WTC11 (cell line): ENCODE measurements at regions not wholly inside any gene's neighbourhood (a gene's known extent, or its start where the extent isn't known, plus 50 kb on each side); places are given as distances from the start of the nearest gene placed in this dataset.
"Not testable (repeated sequence)": the region's sequence is repeated elsewhere in the genome, so short reads cannot be mapped to it uniquely, and the experiment has no call there.

Experiments
- ELF4 ChIP-seq: sonication (generic); formaldehyde crosslinking; IDR thresholded peaks from 2 replicates; pipeline ENCODE4 v1.8.1; 2022; ENCODE audit warnings: low read depth, mild to moderate bottlenecking, moderate library complexity, missing genetic modification reagents
- ESRRA ChIP-seq: sonication (generic); formaldehyde crosslinking; IDR thresholded peaks from 2 replicates; pipeline ENCODE4 v1.8.1; 2022; ENCODE audit warnings: mild to moderate bottlenecking, missing genetic modification reagents, borderline replicate concordance
- IRF2 ChIP-seq: sonication (generic); formaldehyde crosslinking; IDR thresholded peaks from 2 replicates; pipeline ENCODE4 v1.8.0; 2022; ENCODE audit warnings: low read depth, missing genetic modification reagents, borderline replicate concordance
- JUN ChIP-seq: sonication (generic); formaldehyde crosslinking; IDR thresholded peaks from 2 replicates; pipeline ENCODE4 v1.8.0; 2023; ENCODE audit warnings: mild to moderate bottlenecking, missing genetic modification reagents
- MAX ChIP-seq: sonication (generic); formaldehyde crosslinking; IDR thresholded peaks from 2 replicates; pipeline ENCODE4 v1.8.0; 2022; ENCODE audit warnings: mild to moderate bottlenecking, missing genetic modification reagents
- NR1H2 ChIP-seq: sonication (generic); formaldehyde crosslinking; IDR thresholded peaks from 2 replicates; pipeline ENCODE4 v1.9.0; 2021; ENCODE audit warnings: mild to moderate bottlenecking, moderate library complexity, missing genetic modification reagents
- ZNF121 ChIP-seq: sonication (generic); formaldehyde crosslinking; IDR thresholded peaks from 2 replicates; pipeline ENCODE4 v1.8.0; 2023; ENCODE audit warnings: missing genetic modification reagents
- ZNF317 ChIP-seq: sonication (generic); formaldehyde crosslinking; IDR thresholded peaks from 2 replicates; pipeline ENCODE4 v1.8.1; 2023; ENCODE audit warnings: low read depth, mild to moderate bottlenecking, moderate library complexity, missing genetic modification reagents, borderline replicate concordance
- TF ChIP-seq, protein P1 (sequence below): fragments of 200-600 bp; IDR thresholded peaks from 2 replicates; pipeline ENCODE4 v1.8.0; 2022; ENCODE audit warnings: antibody characterized with exemption

- TF ChIP-seq JUN (CRISPR knock-in tag); MAX (CRISPR knock-in tag); ESRRA (CRISPR knock-in tag); ZNF317 (CRISPR knock-in tag); ELF4; NR1H2 (CRISPR knock-in tag); ZNF121; IRF2: not testable (repeated sequence)
- TF ChIP-seq, protein P1, sequence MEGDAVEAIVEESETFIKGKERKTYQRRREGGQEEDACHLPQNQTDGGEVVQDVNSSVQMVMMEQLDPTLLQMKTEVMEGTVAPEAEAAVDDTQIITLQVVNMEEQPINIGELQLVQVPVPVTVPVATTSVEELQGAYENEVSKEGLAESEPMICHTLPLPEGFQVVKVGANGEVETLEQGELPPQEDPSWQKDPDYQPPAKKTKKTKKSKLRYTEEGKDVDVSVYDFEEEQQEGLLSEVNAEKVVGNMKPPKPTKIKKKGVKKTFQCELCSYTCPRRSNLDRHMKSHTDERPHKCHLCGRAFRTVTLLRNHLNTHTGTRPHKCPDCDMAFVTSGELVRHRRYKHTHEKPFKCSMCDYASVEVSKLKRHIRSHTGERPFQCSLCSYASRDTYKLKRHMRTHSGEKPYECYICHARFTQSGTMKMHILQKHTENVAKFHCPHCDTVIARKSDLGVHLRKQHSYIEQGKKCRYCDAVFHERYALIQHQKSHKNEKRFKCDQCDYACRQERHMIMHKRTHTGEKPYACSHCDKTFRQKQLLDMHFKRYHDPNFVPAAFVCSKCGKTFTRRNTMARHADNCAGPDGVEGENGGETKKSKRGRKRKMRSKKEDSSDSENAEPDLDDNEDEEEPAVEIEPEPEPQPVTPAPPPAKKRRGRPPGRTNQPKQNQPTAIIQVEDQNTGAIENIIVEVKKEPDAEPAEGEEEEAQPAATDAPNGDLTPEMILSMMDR, result not testable (repeated sequence)
Observed at GRCh38 chr1:86633306-86633838, 71.0 kb upstream of the SH3GLB1 start.
